NOMO-1 treated with DMSO at 0.1 percent for 48 hours (cell line): ENCODE measurements at regions not wholly inside any gene's neighbourhood (a gene's known extent, or its start where the extent isn't known, plus 50 kb on each side); places are given as distances from the start of the nearest gene placed in this dataset.

Experiments used
- DNase-seq: peaks from one replicate; lab custom pipeline; 2025; ENCODE audit not compliant: unreplicated experiment; lab: John Stamatoyannopoulos, UW

GRCh38 chr9:29844251-29844650 is 2271.0 kb upstream of the C9orf72 start:
- DNase-seq: no peak

DNA sequence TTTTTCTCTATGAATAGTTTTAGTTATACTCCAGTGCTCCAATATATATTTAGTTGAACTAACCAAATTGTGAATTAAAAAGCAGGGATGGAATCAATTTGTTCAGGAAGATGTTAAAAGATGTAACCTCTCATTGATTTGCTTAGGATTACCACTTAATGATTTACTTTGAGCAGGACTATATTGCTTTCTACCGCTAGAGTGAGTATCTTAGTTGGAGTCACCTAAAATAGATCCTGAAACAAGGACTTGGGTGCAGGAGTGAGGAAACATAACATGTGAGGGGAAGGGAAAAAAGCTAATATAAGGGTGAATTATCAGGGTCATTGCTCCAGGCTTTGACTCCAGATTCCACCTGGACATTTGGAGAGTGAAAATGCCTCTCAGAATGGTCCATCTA is 2277.4 kb upstream of the C9orf72 start:
- DNase-seq: no peak

DNA sequence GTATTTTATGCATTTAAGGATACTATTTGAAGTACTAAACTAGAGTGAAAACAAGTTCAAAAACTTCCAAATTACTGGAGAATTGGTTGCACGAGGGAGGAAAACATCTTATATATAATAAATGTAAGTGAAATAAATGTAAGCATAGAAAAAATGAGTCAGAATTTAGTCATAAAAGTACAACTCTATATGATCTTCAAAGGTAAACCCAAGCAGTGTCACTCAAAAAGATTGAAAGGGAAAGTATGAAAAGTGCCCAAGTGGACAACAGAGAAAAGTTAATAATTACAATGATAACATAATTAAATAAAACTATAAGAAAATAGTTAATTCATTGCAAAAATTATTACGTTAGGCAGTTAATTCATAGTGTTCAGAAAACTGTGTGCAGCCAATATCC is 2288.5 kb upstream of the C9orf72 start:
- DNase-seq: no peak

DNA sequence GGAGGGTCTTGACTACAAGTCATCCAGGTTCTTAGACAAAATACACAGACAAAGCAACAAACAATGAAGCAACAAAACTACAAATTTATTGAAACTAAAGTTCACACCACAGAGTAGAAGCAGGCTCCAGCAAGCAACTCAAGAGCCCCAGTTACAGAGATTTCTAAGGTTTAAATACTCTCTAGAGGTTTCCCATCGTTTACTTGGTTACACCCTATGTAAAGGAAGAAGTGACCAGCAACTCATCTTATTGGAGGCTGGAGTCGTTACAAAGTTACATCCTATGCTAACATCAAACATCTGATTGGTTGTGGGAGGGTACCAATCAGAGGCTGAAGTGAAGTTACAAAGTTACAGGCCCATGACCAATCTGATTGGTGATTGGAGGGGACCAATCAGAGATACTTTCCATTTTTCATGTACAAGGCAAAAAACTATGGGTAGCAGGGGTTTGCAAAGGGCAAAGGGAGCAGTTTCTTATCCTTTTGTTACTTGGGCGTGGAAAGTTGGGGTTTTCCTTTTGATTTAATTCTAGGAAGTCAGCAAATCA is 2292.6 kb upstream of the C9orf72 start:
- no peak for DNase-seq

GRCh38 chr9:29866556-29866955 is 2293.3 kb upstream of the C9orf72 start:
- DNase-seq: no peak

DNA sequence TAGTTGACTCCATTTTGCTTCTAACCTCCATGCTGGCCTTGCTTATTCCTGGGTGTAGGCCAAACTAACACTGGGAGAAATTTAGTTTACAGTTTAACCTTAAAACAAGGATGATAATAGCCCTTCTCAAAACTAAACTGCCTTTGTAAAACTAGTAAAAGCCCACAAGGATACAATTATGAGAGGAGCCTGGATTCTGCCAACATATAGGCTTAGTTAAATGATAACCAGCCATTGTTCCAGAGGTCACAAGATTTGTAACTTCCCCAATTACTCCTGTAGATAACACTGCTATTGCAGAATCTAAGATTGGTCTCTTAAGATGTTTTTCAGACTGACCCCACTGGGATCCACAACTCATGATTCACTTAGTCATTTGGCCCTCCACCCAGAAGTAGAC is 2300.3 kb upstream of the C9orf72 start:
- no peak for DNase-seq

GRCh38 chr9:29875547-29875946 is 2302.3 kb upstream of the C9orf72 start:
- DNase-seq: no peak

- DNase-seq: no peak
Observed at GRCh38 chr9:29882767-29883166, 2309.5 kb upstream of the C9orf72 start.

DNA sequence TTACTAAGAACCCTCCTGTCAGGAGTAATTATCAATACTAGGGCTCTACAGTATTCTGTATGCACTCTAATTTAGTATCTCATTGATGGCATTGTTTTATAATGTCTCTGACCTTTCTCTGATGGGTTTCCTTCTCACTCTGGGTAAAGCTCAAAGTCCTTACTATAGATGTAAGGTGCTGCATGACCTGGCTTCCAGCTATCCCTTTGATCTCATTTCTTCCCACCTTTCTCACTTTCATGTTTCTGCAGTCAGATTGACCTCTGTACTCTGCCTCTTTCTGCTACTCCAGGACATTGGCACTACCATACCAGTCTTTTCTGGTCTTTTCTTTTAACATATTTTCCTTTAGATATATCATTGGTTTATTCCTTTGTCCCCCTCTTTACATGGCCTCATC is 2332.8 kb upstream of the C9orf72 start:
- no peak for DNase-seq

DNA sequence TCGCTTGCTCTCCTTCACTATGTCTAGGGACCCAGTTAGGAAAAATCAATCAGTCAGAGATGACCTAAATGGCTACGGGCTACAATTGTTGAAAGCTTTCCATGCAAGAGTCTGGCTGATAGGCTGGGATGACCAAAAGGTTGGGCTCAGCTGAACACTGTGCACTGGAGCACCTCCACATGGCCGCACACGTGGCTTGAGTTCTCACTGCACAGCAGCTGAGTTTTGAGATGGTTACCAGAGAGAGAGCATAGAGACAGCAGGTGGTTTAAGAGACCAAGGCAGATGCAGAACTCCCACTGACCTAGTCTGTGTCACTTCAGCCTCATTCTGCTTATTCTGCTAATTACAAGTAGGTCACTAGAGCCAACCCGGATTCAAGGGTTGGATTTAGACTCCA is 2354.8 kb upstream of the C9orf72 start:
- no peak for DNase-seq

DNA sequence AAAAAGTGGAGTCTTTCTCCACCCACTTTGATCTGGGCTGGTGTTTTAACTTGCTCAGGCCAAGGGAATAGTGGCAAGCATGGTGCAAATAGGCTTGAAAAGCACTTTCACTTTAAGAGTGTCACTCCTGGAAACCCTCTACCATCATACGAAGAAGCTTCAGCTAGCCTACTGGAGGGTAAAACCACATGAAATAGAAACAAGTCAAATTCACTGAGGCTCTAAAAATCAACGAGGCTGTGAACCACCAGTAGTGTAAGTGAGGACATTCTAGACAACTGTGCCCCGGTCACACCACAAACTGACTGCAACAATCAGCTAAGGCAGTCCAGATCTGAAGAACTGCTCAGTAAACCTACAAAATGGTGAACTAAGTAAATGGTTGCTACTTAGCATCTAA is 2366.3 kb upstream of the C9orf72 start:
- DNase-seq: no peak

DNA sequence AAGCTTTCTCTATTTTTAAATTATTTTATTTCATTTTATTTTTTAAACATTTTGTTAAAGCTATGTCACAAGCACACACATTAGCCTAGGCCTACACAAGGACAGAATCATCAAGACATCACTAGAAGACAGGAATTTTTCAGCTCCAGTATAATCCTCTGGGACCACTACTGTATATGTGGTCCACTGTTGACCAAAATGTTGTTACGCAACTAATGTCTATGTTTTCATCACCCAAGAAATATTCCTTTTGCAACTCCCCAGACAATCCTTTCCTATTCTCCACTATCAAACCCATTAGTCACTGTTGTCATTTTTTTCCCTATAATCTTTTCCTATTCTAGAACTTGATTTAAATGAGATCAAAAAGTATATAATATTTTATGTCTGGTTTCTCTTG is 2371.7 kb upstream of the C9orf72 start:
- DNase-seq: no peak

DNA sequence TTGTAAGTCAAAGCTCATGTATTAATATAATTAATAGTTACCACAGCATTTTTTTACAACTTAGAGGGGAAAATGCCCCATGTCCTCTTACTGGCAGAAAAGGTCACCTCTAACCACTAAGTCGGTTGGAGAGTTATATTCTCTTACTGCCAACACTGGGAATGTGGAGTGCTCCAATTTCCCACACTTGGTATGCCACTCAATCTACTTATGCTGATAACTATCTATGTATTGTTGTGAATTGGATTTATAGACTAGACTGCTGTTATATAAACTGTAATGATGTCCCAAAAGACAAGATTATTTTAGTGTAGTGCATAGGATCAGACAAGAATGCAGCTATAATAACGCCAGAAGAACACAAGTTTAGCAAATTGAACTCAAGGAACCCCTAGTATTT is 2385.2 kb upstream of the C9orf72 start:
- no peak for DNase-seq

DNA sequence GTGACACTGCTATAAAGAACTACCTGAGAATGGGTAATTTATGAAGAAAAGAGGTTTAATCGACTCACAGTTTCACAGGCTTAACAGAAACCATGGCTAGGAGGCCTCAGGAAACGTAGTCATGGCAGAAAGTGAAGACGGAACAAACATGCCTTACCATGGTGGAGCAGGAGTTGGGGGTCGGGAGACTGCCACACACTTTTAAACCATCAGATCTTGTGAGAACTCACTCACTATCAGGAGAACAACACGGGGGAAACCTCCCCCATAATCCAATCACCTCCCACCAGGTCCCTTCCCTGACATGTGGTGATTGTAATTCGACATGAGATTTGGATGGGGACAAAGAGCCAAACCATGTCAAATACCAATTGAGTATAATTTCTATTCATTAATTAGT is 2392.6 kb upstream of the C9orf72 start:
- DNase-seq: no peak

- no peak for DNase-seq
Observed at GRCh38 chr9:29966247-29966646, 2393.0 kb upstream of the C9orf72 start.

DNA sequence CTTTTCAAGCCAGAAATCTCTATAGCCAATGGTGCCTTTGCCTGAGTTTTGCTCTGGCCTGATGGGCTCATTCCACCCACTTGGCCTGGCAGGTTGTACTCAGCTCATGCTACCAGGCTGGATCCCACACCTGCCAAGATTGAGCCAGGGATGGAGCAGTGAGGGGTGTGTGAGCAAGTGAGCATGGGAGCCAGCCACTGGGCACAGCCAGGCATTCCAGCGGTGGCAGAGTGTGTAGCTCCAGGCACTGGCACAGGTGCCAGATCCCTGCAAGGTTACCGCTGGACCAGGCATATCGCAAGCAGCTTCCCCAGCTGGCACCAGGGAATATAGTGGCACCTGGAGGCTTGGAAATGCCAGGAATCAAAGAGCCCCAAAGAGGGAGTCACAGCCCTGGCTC is 2395.6 kb upstream of the C9orf72 start:
- no peak for DNase-seq

DNA sequence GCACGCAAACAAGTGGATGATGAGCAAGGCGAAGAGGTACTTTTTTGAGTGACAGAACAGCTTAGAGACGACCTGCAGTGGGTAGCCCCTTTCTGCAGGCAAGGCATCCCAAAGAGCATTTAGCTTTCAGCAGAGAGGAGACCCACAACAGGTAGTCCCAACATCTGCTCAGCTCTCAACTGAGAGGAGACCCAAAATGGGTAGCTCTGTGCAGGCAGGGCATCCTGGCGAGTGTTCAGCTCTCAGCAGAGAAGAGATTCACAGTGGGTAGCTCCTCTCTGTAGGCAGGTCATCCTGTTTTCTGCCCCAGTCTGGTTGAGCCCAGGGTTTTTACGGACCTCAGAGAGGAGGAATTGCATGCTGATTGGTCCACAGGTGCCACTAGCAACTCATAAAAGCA is 2396.1 kb upstream of the C9orf72 start:
- no peak for DNase-seq

- no peak for DNase-seq
Observed at GRCh38 chr9:29969856-29970647, 2396.8 kb upstream of the C9orf72 start.

DNA sequence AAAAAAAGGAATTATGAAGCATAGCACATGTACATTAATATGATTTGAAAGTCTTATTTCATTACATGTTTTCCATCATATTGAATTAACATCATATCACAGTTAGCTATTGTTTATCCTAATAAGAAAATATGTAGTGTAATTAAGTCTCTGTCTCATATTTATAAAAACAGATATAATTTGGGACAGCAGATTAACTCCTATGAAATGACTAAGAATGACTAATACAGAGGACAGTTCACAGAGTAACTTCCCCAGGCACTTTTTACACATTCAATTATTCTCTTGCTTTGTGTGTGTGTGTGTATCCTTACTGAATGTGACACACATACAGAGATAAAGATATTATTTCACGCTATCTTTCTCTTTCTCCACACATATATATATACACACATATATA is 2400.9 kb upstream of the C9orf72 start:
- DNase-seq: no peak

GRCh38 chr9:29976981-29977380 is 2403.7 kb upstream of the C9orf72 start:
- no peak for DNase-seq

- no peak for DNase-seq
Observed at GRCh38 chr9:29981013-29981412, 2403.4 kb upstream of the ACO1 start.

DNA sequence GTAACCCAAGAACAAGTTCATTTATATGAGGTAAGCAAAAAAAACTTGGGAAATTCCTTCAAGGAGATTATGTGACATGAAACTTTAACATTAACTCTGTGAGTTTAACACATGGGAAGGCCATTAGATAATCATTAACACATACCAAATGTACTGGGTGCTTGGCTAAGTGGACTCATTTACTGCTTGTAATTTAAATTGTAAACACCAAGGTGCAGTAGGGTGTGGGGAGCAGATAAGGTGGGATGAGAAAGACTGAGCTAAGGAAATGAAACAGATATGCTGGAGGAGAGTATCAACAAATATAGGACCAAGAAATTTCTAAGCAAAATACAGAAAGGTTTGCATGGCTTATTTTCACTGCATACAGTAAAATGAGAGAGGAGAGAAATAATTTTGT is 2384.8 kb upstream of the ACO1 start:
- no peak for DNase-seq

- no peak for DNase-seq
Observed at GRCh38 chr9:30010691-30011090, 2373.8 kb upstream of the ACO1 start.
